Upper lobe of right lung (tissue), 1 donor: ENCODE measurements at regions not wholly inside any gene's neighbourhood (a gene's known extent, or its start where the extent isn't known, plus 50 kb on each side); places are given as distances from the start of the nearest gene placed in this dataset.

ENCODE experiments used
- ATAC-seq: fragments of 200-7000 bp; cut with Tn5 transposase; one replicate; pipeline ENCODE4 v1.9.1; 2020; ENCODE audit warnings: mild to moderate bottlenecking, moderate library complexity
- DNase-seq: peaks from one replicate; pipeline ENCODE4 v3.0.0-alpha.2; 2020
- H3K27ac ChIP-seq: fragments of 200-600 bp; one replicate; pipeline ENCODE4 v1.8.0; 2022
- H3K27me3 ChIP-seq: fragments of 200-600 bp; one replicate; pipeline ENCODE4 v1.8.0; 2022; ENCODE audit warnings: mild to moderate bottlenecking
- H3K36me3 ChIP-seq: fragments of 200-600 bp; one replicate; pipeline ENCODE4 v1.8.0; 2022
- H3K4me1 ChIP-seq: fragments of 200-600 bp; one replicate; pipeline ENCODE4 v1.8.0; 2022
- H3K4me3 ChIP-seq: fragments of 200-600 bp; one replicate; pipeline ENCODE4 v1.8.0; 2022; ENCODE audit warnings: mild to moderate bottlenecking
- H3K9me3 ChIP-seq: fragments of 200-600 bp; one replicate; pipeline ENCODE4 v1.8.0; 2022
- intact Hi-C: fragments of 100-400 bp; cut with DNase I; formaldehyde crosslinking; loops from one replicate; pipeline ENCODE4 v1.11.0; 2022
- TF ChIP-seq, protein P1 (sequence below): fragments of 200-600 bp; IDR thresholded peaks from one replicate; pipeline ENCODE4 v1.8.0; 2022; ENCODE audit warnings: antibody characterized with exemption
- donor health status: DM: no; HTN: yes; CAD: no; lungs with severe emphysema.

DNA sequence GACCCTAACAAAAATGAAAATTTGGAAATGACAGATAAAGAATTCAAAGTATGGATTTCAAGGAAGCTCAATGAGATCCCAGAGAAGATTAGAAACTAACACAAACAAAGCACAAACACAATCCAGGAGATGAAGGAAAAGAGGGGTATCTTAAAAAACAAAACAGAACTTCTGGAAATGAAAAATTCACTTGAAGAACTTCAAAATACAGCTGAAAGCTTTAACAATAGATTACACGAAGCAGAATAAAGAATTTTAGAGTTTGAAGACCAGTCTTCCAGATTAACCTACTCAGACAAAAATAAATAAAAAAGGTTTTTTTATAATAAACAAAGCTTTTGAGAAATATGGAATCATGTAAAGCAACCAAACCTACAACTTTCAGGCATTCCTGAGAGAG lies 671.8 kb upstream of the SLC39A10 start:
- H3K4me3 ChIP-seq, result no peak overlapping the region
- no peaks in the 10 kb centered on the region for H3K4me1 ChIP-seq
- DNase-seq (no peak), ATAC-seq (no peak)
- no peak overlapping the region for H3K27ac ChIP-seq
- H3K36me3 ChIP-seq, result no peaks in the 10 kb centered on the region
- H3K27me3 ChIP-seq, result no peaks in the 10 kb centered on the region
- peaks cover 10% of the 10 kb centered on the region for H3K9me3 ChIP-seq
- TF ChIP-seq, protein P1, sequence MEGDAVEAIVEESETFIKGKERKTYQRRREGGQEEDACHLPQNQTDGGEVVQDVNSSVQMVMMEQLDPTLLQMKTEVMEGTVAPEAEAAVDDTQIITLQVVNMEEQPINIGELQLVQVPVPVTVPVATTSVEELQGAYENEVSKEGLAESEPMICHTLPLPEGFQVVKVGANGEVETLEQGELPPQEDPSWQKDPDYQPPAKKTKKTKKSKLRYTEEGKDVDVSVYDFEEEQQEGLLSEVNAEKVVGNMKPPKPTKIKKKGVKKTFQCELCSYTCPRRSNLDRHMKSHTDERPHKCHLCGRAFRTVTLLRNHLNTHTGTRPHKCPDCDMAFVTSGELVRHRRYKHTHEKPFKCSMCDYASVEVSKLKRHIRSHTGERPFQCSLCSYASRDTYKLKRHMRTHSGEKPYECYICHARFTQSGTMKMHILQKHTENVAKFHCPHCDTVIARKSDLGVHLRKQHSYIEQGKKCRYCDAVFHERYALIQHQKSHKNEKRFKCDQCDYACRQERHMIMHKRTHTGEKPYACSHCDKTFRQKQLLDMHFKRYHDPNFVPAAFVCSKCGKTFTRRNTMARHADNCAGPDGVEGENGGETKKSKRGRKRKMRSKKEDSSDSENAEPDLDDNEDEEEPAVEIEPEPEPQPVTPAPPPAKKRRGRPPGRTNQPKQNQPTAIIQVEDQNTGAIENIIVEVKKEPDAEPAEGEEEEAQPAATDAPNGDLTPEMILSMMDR, result no peak
- intact Hi-C loops, result no loop called here

DNA sequence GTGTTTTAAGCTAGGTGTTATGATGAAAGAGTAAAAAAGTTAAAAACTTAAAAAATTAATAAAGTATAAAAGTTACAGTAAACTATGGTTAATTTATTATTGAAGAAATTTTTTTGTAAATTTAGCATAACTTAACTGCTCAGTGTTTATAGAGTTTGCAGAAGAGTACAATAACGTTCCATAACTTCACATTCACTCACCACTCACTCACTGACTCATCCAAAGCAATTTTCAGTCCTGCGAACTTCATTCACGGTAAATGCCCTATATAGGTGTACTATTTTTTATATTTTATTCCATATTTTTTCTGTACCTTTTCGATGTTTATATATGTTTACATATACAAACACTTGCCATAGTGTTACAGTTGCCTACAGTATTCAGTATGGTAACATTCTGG lies 694.8 kb upstream of the SLC39A10 start:
- H3K36me3 ChIP-seq, result no peaks in the 10 kb centered on the region
- ATAC-seq (no peak), DNase-seq (no peak)
- H3K4me1 ChIP-seq, result no peaks in the 10 kb centered on the region
- no peaks in the 10 kb centered on the region for H3K9me3 ChIP-seq
- no peaks in the 10 kb centered on the region for H3K27me3 ChIP-seq
- intact Hi-C loops, result no loop called here
- TF ChIP-seq, protein P1, result no peak
- no peak overlapping the region for H3K27ac ChIP-seq
- H3K4me3 ChIP-seq, result no peak overlapping the region

DNA sequence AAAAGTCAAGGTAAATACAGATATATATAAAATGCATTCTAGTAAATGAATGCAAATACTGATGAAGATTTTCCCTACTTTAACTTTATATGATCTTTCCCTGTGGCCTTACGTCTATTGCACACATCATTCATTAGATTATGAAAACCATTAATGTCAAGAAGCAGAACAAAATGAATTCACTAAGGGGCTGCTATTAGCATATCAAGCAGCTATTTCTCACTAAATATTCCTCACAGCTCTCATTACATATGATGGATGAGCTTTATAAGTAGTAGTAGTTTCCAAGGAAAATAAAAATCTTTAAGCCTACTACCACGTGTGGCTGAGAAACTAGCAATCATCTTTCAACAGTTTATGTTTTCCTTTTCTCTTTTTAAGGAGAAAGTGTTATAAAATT lies 702.8 kb upstream of the SLC39A10 start:
- H3K4me3 ChIP-seq, result no peak overlapping the region
- TF ChIP-seq, protein P1, result no peak
- no peaks in the 10 kb centered on the region for H3K9me3 ChIP-seq
- DNase-seq (no peak), ATAC-seq (no peak)
- no peaks in the 10 kb centered on the region for H3K4me1 ChIP-seq
- intact Hi-C loops, result no loop called here
- no peaks in the 10 kb centered on the region for H3K27me3 ChIP-seq
- no peaks in the 10 kb centered on the region for H3K36me3 ChIP-seq
- H3K27ac ChIP-seq, result no peak overlapping the region

DNA sequence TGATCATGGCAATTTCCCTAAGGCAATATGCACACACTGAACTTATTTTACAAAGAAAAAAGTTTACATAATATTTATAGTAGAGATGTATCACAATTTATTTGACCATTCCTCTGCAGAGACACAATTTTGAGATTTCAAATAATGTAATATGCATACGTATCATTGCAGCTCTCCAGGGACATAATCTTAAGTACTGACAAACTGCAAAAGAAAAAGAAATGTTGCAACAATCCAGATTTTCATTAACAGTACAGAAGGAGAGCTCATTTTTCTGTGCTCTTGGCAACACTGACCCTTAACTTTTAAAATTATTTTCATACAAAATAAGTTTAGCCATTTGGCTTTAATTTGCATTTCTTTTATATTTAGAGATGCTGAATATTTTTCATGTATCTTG lies 710.2 kb upstream of the SLC39A10 start:
- Histone ChIP-seq H3K27ac (no peak overlapping the region), H3K9me3 (no peaks in the 10 kb centered on the region), H3K4me3 (no peak overlapping the region), H3K27me3 (no peaks in the 10 kb centered on the region), H3K36me3 (no peaks in the 10 kb centered on the region), H3K4me1 (no peaks in the 10 kb centered on the region)
- intact Hi-C loops, result no loop called here
- TF ChIP-seq, protein P1, result no peak
- ATAC-seq (no peak), DNase-seq (no peak)

DNA sequence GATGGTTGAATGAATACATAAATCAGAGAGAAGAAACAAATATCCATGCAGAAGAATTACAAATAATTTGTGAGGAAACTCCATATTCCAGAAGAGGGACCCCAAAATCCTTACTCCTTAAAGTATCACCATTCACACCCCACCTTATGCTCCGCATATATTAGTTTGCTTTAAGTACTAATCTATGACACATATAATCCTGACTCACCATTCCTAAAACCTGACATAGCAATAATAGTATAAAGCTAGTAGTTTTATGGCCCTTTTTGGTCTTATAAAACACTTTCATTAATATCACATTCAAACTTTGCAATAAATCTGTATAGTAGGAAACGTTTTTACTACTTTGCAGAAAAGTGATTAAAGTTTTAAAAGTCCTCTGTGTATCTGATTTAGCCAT lies 719.0 kb upstream of the SLC39A10 start:
- ATAC-seq (no peak), DNase-seq (no peak)
- Histone ChIP-seq H3K27me3 (no peaks in the 10 kb centered on the region), H3K9me3 (no peaks in the 10 kb centered on the region), H3K36me3 (no peaks in the 10 kb centered on the region), H3K4me1 (no peaks in the 10 kb centered on the region), H3K4me3 (no peak overlapping the region), H3K27ac (no peak overlapping the region)
- TF ChIP-seq, protein P1, result no peak
- intact Hi-C loops, result no loop called here

DNA sequence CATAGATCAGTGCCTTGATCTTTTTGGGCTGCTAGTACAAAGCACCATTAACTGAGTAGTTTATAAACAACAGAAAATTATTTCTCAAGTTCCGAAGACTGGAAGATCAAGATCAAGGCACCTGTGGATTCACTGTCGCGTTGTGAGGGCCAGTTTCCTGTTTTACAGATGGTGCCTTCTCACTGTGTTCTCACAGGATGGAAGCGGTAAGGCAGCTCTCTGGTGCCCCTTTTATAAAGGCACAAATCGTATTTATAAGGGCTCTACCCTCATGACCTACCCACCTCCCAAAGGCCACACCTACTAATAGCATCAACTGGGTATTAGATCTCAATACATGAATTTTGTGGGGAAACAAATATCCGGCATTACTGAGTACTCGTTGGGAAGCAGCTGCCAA lies 729.5 kb upstream of the SLC39A10 start:
- H3K9me3 ChIP-seq, result no peaks in the 10 kb centered on the region
- DNase-seq (no peak), ATAC-seq (no peak)
- H3K4me3 ChIP-seq, result no peak overlapping the region
- H3K4me1 ChIP-seq, result no peaks in the 10 kb centered on the region
- intact Hi-C loops, result no loop called here
- no peaks in the 10 kb centered on the region for H3K27me3 ChIP-seq
- H3K36me3 ChIP-seq, result no peaks in the 10 kb centered on the region
- TF ChIP-seq, protein P1, result no peak
- no peak overlapping the region for H3K27ac ChIP-seq
